ENCODE measurements at regions not wholly inside any gene's neighbourhood (a gene's known extent, or its start where the extent isn't known, plus 50 kb on each side); places are given as distances from the start of the nearest gene placed in this dataset.

DNA sequence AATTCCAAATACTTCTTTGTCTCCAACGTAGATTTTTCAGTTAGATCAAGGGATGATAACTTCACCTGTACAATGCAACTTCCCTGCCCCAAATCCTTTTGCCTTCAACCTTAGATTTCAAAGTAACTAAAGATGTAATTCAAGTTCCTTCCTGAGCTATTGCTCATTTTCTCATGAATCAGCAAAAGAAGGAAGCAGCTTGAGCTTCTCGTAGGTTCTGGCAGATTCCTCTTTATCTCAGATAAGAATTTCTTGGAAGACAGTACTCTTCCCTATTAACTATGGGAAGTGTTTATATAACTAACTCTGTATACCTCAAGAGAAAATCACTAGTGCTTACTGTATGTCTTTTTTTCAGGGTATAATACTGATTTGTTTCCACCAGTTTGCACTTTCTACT, 203.8 kb downstream of the RASSF9 start:
- no peak for TF ChIP-seq CTCF (tag by site-specific recombination; IDR thresholded peaks at IDR 0.05)
- TF ChIP-seq ZBTB8A (tag by site-specific recombination; IDR thresholded peaks at IDR 0.05), result no peak
- TF ChIP-seq ZBTB7A (tag by site-specific recombination; IDR thresholded peaks at IDR 0.05; ENCODE audit: low read depth), result no peak

Data from HEK293 (cell line).